ENCODE measurements at regions not wholly inside any gene's neighbourhood (a gene's known extent, or its start where the extent isn't known, plus 50 kb on each side); places are given as distances from the start of the nearest gene placed in this dataset.

DNA sequence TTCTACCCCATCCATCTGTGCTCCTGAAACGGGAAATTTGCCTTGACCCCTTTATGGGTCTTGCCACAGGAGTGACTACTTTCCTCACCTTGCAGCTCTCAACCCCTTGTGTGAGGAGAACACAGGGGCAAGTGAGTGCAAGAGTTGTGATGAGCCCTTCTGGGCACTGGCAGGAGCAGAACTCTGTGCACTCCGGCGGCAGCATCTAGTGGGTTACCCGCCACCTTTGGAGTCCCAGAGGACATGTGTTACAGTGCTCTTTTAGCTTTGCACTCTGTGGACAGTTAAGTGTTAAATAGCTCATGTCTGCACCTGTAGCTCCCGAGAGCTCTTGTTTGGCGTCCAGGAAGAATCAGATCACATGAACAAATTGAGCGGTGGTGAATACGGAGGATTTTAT, 940.2 kb downstream of the GRIK2 start:
- TF ChIP-seq, protein P1, sequence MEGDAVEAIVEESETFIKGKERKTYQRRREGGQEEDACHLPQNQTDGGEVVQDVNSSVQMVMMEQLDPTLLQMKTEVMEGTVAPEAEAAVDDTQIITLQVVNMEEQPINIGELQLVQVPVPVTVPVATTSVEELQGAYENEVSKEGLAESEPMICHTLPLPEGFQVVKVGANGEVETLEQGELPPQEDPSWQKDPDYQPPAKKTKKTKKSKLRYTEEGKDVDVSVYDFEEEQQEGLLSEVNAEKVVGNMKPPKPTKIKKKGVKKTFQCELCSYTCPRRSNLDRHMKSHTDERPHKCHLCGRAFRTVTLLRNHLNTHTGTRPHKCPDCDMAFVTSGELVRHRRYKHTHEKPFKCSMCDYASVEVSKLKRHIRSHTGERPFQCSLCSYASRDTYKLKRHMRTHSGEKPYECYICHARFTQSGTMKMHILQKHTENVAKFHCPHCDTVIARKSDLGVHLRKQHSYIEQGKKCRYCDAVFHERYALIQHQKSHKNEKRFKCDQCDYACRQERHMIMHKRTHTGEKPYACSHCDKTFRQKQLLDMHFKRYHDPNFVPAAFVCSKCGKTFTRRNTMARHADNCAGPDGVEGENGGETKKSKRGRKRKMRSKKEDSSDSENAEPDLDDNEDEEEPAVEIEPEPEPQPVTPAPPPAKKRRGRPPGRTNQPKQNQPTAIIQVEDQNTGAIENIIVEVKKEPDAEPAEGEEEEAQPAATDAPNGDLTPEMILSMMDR (IDR thresholded peaks at IDR 0.05): no peak
- TF ChIP-seq POLR2AphosphoS5 (IDR thresholded peaks at IDR 0.05) (no peak), POLR2A (IDR thresholded peaks at IDR 0.05) (no peak), EP300 (IDR thresholded peaks at IDR 0.05) (no peak)
